ENCODE measurements at regions not wholly inside any gene's neighbourhood (a gene's known extent, or its start where the extent isn't known, plus 50 kb on each side); places are given as distances from the start of the nearest gene placed in this dataset.

- H3K4me3 ChIP-seq (replicated peaks; ENCODE audit: low read depth, low read length), result no peak overlapping the region
Observed at GRCh38 chr2:21916934-21917522, 793.3 kb downstream of the TDRD15 start.

DNA sequence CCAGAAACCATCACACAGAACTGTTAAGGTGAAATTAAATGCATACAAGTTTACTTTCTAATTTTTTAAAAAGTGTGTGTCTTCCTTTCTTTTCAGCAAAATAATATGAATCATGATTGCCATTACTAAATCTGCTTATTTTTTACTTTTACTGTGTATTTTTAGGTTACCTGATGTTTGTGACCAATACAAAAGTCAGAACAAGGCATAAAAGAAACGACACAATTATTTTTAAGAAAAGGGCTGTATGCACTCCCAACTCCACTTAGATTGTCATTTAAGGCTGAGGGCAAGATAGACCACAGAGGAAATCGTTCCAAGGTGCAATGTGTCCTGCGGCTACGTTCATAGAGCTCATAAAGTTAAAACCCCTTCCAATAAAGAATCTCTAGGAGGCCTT lies 797.0 kb downstream of the TDRD15 start:
- DNase-seq (ENCODE audit: extremely low read depth, low read depth), result no peak
- TF ChIP-seq, protein P1, sequence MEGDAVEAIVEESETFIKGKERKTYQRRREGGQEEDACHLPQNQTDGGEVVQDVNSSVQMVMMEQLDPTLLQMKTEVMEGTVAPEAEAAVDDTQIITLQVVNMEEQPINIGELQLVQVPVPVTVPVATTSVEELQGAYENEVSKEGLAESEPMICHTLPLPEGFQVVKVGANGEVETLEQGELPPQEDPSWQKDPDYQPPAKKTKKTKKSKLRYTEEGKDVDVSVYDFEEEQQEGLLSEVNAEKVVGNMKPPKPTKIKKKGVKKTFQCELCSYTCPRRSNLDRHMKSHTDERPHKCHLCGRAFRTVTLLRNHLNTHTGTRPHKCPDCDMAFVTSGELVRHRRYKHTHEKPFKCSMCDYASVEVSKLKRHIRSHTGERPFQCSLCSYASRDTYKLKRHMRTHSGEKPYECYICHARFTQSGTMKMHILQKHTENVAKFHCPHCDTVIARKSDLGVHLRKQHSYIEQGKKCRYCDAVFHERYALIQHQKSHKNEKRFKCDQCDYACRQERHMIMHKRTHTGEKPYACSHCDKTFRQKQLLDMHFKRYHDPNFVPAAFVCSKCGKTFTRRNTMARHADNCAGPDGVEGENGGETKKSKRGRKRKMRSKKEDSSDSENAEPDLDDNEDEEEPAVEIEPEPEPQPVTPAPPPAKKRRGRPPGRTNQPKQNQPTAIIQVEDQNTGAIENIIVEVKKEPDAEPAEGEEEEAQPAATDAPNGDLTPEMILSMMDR (IDR thresholded peaks at IDR 0.05; ENCODE audit: low read depth, low read length, missing control alignments), result no peak
- H3K4me3 ChIP-seq (replicated peaks; ENCODE audit: low read depth, low read length), result no peak overlapping the region

More at GRCh38 chr2:21916934-21917522, 793.3 kb downstream of the TDRD15 start:
- DNase-seq (ENCODE audit: extremely low read depth, low read depth), result no peak
- TF ChIP-seq, protein P1 (IDR thresholded peaks at IDR 0.05; ENCODE audit: low read depth, low read length, missing control alignments), result no peak

- TF ChIP-seq, protein P1 (IDR thresholded peaks at IDR 0.05; ENCODE audit: low read depth, low read length, missing control alignments), result no peak
- DNase-seq (ENCODE audit: extremely low read depth, low read depth), result no peak
- no peak overlapping the region for H3K4me3 ChIP-seq (replicated peaks; ENCODE audit: low read depth, low read length)
Observed at GRCh38 chr2:21924640-21925285, 801.0 kb downstream of the TDRD15 start.

DNA sequence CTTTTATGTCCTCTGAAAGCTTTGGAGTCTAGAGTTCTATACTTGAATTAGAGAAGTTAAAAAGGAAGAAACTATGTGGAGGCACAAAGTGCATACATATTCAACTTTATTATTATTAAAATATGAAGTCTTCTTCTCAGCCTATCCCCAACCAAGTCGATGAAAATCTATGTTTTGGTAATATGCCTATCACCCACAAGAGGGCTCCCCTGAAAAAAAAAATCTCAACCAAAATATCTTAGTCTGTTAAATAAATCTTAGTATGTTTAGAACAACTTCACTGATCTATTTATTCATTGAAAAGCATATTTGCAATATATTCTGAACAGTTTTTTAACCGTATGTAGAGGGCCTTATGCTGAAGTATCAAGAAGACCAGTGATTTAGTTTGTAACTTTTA lies 804.5 kb downstream of the TDRD15 start:
- no peak overlapping the region for H3K4me3 ChIP-seq (replicated peaks; ENCODE audit: low read depth, low read length)
- TF ChIP-seq, protein P1 (IDR thresholded peaks at IDR 0.05; ENCODE audit: low read depth, low read length, missing control alignments), result no peak
- DNase-seq (ENCODE audit: extremely low read depth, low read depth), result no peak

- DNase-seq (ENCODE audit: extremely low read depth, low read depth), result no peak
- TF ChIP-seq, protein P1 (IDR thresholded peaks at IDR 0.05; ENCODE audit: low read depth, low read length, missing control alignments), result no peak
- H3K4me3 ChIP-seq (replicated peaks; ENCODE audit: low read depth, low read length), result no peak overlapping the region
Observed at GRCh38 chr2:21930226-21930625, 806.5 kb downstream of the TDRD15 start.

GRCh38 chr2:21939967-21940366 lies 816.2 kb downstream of the TDRD15 start:
- no peak overlapping the region for H3K4me3 ChIP-seq (replicated peaks; ENCODE audit: low read depth, low read length)
- TF ChIP-seq, protein P1 (IDR thresholded peaks at IDR 0.05; ENCODE audit: low read depth, low read length, missing control alignments), result no peak
- DNase-seq (ENCODE audit: extremely low read depth, low read depth), result no peak

Measured in HFF-Myc (cell line).